NOMO-1 treated with dmso at 0.1 percent for 144 hours (cell line): ENCODE measurements at regions not wholly inside any gene's neighbourhood (a gene's known extent, or its start where the extent isn't known, plus 50 kb on each side); places are given as distances from the start of the nearest gene placed in this dataset.
"Not testable (repeated sequence)": the region's sequence is repeated elsewhere in the genome, so short reads cannot be mapped to it uniquely, and the experiment has no call there.

ENCODE experiments used
- DNase-seq: peaks from one replicate; lab custom pipeline; 2025; ENCODE audit not compliant: unreplicated experiment; lab: John Stamatoyannopoulos, UW

DNA sequence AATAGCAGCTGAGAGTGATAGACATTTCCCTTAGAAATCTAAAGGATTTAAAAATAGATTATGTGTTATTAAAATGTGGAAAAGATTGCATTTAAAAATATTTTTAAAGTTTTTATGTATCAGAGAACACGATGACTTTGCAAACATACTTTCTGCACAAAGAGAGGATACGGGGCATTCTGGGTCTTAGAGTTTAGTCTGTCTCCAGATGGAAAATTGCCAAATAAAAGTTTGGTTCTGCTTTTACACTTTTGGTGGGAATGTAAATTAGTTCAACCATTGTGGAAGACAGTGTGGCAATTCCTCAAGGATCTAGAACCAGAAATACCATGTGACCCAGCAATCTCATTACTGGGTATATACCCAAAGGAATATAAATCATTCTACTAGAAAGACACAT, 355.2 kb downstream of the NDFIP2 start:
- DNase-seq = not testable (repeated sequence)

DNA sequence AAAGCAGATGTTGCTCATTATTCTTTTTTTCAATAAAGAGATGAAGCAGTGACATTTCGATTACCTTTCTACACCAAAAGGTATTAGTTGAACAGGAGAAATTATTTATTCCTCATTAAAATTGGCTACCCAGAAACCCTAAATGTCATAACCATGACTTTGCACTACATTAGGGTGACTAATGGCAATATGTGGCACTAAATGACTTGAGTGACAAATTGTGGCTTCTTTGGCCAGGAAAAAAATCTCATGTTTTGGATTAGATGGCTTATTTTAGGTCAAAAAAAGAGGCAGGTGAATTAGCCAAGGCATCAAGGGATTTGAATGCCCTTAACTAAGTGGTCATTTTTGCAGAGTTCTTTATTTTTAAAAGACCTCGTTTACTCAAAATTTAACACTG, 353.9 kb downstream of the NDFIP2 start:
- no peak for DNase-seq

DNA sequence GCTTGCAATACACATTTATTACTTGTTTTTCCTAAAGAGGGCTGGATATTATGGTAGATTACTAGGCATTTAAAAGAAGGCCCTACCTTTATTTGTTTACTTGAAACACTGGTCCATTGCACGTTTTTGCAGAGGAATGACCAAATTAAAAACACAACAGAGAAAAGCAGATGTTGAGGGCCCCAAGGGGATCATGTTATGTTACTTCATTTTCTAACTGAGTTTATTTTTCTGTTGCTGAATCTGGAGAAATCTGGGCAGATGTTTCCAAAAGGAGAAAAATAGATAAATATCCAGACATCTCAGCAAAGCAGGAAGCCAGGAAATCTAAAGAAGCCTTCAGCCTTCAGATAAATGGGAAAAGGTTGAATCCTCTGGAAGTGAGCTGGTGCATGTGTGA, 353.0 kb downstream of the NDFIP2 start:
- DNase-seq = no peak

DNA sequence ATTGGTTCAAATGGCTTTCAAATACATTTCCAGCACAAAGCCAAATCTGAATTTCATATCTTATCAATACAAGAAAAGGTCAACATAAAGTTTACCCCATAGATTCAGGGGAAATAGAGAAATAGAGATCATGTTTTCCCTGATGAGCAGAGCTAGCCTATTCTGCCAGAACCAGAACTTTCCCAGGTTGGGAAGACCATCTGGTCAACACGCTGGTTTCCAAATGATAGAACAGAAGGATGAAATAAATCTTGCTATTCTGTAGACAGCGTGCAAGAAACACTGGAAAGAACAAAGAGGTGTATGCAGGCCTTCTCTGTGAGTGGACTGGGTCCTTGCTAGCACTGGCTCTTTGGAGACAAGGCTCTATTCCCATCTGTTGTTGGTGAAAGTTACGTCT, 350.6 kb downstream of the NDFIP2 start:
- DNase-seq = no peak

DNA sequence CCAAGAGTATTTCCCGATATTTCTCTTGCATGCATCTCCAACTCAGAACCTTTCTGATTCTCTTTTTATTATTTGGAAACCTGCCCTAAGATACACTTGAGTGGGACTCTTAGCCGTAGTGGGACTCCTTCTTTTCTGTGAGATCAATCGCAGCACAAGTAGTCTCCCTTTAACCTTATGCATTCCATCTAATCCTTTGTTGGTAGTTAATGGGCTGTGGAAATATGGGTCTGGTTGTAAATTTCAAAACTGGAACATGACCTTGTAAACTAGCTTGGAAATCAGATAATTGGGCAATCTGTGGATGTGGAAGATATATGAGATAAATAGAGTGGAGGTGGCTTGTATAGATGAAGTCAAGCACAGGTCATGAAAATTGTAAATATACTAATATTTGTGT, 350.0 kb downstream of the NDFIP2 start:
- no peak for DNase-seq

DNA sequence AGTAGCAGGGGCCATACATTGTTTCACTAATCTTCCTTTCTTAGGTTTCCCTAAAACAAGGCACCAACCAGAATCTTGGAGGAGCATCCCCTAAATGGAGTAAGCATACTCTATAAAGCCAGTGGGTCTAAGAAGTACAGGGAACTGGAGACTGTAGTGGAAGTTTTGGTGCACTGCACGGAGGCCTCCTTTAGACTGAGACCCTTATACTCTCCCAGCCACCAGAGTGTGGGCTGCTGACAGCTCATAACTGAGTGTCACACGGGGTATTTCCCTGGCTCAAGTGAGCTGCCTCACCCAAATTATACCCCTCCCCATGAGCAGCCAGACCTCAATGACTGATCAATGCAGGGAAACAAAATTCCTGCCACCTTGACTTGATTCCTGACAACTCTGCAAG, 349.5 kb downstream of the NDFIP2 start:
- no peak for DNase-seq

DNA sequence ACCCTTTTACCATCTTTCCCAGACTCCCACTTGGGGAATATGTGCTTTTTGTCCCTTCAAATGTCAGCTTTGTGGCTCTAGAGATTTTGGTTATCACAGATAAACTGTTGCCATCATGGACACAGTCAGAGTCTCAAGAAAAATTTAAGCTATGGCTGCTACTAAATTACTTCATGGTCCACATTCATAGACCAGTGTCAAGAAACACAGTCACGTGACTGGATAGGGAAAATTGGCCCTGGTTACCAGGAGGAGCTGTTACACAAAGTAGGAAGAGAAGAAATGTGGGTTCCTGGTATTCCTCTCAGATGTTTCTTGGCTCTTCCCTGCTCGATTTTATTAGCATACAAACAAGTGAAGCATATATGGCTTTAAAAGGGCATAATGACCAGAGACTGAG, 348.9 kb downstream of the NDFIP2 start:
- DNase-seq = no peak

DNA sequence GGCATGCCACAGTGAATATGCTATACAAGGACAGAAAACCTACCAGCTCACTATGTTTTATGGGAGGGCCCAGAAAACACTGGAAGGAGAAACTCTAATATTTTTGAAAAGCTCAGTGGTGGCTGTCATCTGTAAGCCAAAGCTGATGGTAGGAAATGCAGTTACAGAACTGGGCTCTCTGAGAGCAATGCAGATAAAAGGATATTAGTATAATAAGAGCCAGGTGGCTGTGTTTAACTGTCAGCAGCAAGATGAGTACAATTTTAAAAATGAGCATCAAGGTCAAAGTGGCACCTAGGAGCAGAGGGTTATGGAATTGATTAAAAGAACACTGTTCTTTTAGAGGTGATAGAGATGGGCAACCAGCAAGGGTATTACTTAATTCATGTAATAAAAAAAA, 345.0 kb downstream of the NDFIP2 start:
- no peak for DNase-seq

DNA sequence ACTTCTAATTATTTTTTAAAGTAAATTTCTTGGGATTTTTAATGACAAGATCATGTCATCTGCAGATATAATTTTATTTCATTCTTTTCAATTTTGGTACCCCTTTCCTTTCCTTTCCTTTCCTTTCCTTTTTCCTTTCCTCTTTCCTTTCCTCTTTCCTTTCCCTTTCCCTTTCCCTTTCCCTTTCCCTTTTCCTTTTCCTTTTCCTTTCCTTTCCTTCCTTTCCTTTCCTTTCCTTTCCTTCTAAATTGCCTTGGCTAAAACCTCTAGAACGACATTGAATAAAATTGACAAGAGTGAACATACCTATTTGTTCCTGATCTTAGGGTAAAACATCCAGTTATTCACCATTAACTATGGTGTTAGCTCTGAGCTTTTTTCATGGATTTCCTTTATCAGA, 334.1 kb downstream of the NDFIP2 start:
- no peak for DNase-seq

DNA sequence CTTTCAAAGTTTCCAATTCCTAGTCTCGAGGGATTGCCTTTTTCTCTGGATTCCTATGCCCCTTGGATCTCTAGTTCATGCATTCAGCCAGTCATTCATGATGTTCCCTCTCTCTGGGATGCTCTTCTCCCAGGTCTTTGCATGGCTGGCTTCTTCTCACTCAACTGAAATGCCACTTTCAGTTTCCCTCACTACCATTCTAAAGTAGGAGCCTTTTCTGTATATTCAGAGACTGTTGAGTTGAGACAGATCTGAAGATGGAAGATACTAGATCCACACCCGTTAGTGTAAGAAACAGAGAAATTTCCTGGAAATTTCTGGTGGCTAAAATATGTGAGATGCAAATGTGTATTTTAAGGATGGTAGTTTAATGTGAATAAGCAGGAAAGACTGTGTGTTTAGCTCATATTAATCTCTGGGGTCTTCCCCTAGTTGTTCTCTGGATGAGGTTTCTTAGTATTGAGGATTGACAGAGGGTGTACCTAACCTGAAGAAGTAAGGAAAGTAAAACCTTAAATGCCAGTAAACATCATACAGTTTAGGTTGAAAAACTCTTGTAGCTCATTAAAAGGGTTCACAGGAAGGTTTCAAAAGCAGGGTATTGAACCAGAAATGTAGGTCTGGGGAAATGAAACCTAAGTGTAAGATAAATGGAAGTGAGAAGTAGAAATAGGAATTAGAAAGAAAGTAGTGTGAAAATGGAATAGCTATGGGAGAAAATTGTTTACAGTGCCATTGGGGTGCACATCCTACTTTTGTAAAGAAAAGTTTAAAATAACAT, 331.3 kb downstream of the NDFIP2 start:
- DNase-seq = peak; percentile 11

DNA sequence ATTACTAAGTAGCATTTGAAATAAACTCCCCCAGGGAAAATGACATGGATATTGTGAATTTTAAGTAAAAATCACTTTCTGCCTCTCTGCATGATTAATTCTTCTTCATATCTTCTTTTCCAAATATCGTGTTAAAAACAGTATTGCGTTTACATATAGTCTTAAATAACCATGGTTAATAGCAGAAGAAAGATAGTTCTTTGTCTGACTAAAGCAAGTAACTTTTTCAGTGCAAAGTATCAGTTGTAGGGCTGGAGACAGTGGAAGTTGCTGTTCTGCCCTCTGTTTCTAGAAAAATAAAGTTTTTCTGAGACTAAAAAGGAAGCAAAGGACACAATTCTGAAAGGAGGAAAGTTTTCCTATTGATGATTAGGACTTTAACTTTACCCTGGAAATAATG, 330.2 kb downstream of the NDFIP2 start:
- no peak for DNase-seq

DNA sequence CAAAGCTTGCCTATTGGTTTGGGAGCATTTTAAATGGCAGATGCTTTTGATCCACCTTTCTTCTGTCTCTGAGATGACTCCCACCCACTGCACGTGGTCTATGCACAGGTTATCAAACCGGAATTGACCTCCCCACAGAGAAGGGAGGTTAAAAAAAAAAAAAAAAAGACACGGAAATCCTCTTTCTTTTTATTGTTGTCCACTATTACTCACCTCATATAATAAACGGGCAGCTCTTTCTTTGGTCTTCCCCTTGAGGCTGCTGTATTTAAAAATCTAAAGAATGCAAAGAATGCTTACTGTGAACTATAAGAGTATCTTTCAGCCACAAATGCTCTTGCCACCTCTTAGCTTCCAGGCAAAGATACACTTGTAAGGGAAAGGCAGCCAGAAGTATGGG, 329.7 kb downstream of the NDFIP2 start:
- DNase-seq = no peak

DNA sequence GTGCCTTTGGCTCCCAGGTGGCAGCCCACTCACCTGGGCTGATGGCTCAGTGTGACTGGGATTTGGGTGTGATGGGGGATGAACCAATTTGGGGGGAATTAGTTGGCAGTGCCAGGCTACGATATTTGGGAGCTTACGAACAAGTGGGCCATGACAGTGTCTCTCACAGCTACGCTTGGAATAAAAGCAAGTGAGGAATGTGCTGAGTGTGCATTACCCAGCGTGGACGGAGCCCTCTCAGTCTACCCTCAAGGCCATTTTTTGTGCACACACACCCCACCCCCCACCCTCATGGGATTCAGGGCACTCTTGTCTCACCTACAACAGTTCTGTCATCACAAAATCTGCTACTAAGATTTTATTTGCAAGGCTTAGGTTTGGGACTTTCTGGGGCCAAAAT, 329.1 kb downstream of the NDFIP2 start:
- no peak for DNase-seq

DNA sequence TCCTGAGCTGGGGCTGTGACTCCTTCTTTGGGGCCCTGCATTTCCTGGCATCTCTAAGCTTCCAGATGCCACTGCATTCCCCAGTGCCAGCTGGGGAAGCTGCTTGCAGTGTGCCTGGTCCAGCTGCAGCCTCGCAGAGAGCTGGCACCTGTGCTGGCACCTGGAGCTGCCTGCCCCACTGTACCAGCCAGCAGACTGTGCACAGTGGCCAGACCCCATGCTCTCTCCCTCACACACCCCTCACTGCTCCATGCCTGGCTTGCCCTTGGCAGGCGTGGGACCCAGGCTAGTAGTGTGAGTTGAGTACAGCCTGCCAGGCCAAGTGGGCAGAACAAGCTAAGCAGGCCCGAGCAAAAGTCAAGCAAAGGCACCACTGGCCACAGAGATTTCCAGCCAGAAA, 327.5 kb downstream of the NDFIP2 start:
- DNase-seq = no peak

DNA sequence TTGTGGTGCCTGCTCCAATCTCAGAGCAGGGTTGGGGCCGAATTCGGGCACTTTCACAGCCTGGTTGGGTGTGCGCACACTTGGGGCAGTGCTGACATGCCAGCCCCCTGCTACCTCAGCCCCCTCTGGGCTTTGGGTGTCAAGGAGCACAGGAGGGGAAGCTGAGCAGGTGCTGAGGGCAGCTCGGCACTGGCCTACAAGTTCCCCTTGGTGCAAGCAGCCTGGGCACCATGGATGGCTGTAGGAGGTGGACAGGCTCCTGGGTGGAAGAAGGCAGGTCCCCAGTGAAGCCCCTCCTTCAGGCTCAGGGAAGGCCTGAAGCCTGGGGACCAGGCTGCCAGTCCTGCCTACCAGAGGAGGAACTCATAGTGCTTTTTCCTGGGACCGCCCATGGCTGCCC, 326.6 kb downstream of the NDFIP2 start:
- DNase-seq = no peak

DNA sequence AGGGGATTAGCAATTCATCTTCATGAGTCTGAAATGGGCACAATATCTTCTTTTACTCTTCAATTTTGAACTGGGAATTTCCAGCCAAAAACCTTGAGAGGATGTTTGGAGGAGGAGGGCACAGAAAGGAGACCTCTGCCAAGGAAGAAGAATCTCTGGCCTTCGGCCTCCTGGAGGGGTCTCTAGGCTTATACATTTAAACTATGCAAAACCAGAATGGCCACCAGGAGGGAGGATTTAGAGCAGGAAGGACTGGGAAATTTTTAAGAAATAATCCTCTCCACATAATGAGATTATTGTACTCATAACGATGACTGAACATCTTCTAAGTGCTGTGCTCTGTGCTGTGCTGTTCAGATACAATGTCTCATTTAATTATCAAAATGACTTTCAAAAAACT, 325.9 kb downstream of the NDFIP2 start:
- no peak for DNase-seq

DNA sequence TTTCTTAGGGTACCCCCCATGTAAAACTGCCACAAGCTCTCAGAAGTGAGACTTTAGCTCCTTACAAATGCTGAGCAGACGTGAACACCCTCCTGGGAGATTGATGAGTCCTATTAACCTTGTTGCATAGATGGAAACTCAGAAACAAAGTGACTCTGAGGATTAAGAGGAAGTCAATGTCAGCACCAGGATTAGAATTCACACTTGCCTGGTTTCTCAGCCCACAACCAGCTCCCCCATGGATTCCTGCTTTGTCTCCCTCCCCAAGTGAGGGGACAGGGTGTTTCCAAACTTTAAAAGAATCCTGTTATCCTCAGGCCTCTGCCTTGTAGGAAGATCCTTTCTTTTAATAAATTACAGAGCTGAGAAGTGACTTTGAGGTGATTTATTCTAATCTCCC, 324.4 kb downstream of the NDFIP2 start:
- DNase-seq = no peak

DNA sequence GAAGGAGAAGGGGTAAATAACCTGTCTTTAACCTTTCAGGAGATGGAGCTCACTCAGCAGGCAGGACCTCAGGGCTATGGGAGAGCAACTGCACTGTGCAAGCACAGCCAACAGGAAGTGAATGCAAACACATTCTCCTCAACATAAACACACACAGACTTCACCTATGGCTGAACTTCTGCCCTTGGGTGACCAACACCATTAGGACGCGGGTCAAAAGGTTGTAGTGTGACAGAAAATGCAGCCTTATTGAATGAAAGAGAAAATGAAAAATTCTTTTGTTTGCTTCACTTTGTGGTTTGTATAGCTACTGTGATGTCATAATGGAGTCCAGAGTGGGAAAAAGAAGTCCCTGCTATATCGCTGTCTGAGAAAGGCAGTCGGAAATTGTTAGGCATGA, 323.0 kb downstream of the NDFIP2 start:
- no peak for DNase-seq

DNA sequence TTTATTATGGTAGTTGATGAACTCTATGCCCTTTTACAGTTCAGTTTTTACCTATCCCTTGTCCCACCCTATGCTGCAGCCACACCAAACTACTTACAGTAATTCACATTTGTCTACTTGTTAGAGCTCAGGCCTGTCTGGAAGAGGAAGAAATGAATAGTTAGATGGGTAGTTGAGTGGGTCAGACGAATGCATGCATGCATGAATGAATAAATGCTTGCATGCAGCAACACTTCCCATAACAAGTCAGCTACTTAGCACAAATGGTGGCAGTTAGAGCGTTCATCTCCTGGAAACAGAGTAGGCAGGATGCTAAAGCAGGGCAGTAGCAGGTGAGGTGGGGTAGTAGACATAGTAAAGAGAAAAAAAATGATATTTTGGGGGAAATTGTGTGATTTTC, 322.3 kb downstream of the NDFIP2 start:
- DNase-seq = no peak

DNA sequence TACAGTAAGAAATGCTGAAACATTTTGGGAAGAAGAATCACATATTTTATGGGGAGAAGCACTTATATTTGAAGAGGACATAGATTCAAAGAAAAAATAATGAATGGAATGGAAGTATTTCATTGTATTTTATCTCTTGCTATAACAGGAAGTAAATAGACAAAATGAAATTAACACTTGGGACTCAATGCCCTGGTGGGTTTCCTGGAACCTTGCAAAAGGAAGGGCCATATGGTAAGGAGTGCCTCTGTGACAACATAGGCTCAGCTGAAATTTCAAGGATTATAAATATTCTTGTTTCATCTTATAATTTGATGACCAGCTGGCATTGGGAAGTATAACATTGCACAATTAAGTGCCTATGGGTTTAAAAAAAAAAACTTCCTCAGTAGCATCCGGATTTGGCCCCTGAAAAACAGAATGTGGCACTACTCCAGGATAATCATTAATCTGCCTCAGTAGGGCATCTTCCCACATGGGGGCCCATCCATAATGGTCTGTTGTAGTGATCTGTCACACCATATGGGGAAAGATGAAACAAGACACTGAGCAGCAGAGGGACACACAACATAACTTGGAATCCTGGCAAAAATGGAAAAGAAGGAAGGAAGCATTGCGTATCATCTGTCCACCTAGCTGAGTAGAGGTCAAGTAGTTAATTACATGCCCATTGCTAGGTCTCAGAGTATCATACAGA, 321.6 kb downstream of the NDFIP2 start:
- DNase-seq = no peak

DNA sequence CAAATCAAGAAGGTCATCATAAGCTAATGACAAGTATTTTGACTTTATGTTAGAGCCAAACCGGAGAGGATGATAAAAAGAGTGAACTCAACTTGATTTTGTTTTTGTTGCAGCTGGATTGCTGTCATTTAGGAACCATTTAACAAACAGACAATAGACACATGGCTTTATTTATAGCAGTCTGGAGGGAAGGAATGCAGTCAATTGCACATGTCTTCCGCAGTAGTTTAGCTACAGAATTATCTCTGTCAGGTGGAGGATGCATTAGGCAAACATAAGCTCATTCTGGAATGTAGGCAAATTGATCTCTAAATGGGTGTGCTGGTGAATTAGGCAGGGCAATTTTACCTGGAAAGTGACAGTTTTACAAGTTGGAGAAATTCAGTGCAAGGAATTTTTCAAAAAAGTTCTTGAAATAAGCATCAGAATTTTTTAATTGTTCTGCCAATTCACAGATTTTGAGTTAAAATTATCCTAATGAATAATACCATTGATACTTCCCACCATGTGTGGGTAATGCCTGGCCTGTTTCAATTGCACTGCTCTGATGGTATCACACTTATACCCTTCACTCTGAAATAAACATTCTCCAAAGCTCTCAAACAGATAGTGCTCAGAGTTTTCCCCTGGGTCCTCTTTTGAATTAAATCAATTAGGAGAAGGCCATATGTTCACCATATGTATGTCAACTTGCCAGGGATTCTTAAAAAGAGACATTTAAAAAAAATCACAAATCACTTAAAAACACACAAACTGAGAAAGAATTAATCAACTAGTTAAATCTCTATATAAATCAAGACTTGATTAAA, 318.3 kb downstream of the NDFIP2 start:
- no peak for DNase-seq

DNA sequence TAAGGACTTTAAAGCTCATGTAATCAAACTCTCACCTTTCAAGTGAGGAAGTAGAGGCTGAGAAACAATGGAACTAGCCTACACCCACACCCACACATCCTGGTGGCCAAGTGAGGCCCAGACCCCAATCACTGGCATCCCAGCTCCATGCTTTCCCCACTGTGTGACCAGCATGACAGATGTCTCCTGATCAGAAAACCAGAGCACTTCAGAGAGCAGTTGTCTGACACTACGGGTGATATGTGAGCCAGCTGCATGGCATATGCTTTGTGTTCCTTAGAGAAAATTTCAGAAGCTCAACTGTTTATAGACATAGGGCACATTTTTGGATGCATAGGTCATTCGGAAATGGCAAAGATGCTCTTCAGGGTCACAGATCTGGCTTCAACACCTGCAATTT, 315.2 kb downstream of the NDFIP2 start:
- DNase-seq = no peak
